Suprapubic skin (tissue), 3 donors: ENCODE measurements at regions not wholly inside any gene's neighbourhood (a gene's known extent, or its start where the extent isn't known, plus 50 kb on each side); places are given as distances from the start of the nearest gene placed in this dataset.

Source experiments
- POLR2A ChIP-seq, 2 donors: fragments of 450-650 bp; IDR thresholded peaks; one replicate each; pipeline ENCODE4 v1.6.1; 2017; ENCODE audit warnings: antibody characterized with exemption in 2 of 2, mild to moderate bottlenecking in 2 of 2, moderate library complexity in 2 of 2
- TF ChIP-seq, protein P1 (sequence below), 2 donors: fragments of 200-600 bp in 1 of 2; fragments of 450-650 bp in 1 of 2; sonication (generic) in 1 of 2; IDR thresholded peaks; one replicate each; pipeline ENCODE4 v1.5.1; 2016 to 2019; ENCODE audit warnings: antibody characterized with exemption in 2 of 2, mild to moderate bottlenecking in 1 of 2, moderate library complexity in 1 of 2

DNA sequence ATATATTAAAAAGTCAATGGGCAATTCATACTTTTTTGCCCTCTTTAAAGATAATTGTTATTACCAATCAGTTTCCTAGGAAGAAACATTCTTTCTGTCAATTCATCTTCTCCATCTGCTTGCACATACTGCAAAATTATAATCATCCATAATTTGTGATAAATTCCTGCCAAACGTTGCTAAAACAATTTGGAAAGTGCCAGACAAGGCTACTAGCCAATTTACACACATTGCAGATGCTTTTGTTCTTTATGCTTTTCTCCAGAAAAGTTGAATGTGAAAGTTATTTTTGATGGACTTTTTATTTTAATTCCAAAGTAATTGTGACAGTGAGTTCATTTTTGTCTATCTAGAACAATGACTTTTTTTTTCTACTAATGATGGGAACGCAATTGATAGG, 992.8 kb upstream of the ADGRL2 start:
- TF ChIP-seq, protein P1, sequence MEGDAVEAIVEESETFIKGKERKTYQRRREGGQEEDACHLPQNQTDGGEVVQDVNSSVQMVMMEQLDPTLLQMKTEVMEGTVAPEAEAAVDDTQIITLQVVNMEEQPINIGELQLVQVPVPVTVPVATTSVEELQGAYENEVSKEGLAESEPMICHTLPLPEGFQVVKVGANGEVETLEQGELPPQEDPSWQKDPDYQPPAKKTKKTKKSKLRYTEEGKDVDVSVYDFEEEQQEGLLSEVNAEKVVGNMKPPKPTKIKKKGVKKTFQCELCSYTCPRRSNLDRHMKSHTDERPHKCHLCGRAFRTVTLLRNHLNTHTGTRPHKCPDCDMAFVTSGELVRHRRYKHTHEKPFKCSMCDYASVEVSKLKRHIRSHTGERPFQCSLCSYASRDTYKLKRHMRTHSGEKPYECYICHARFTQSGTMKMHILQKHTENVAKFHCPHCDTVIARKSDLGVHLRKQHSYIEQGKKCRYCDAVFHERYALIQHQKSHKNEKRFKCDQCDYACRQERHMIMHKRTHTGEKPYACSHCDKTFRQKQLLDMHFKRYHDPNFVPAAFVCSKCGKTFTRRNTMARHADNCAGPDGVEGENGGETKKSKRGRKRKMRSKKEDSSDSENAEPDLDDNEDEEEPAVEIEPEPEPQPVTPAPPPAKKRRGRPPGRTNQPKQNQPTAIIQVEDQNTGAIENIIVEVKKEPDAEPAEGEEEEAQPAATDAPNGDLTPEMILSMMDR (IDR thresholded peaks at IDR 0.05), result no peak
- no peak for TF ChIP-seq POLR2A (IDR thresholded peaks at IDR 0.05)
